GM06990 (cell line): ENCODE measurements at regions not wholly inside any gene's neighbourhood (a gene's known extent, or its start where the extent isn't known, plus 50 kb on each side); places are given as distances from the start of the nearest gene placed in this dataset.

ENCODE experiments used
- DNase-seq: peaks from one replicate; pipeline ENCODE4 v3.0.0-alpha.2; 2011; ENCODE audit not compliant: insufficient read length; ENCODE audit errors: extremely low read depth
- H3K27me3 ChIP-seq: replicated peaks from 2 replicates; pipeline ENCODE4 v1.6.0; 2011; ENCODE audit warnings: low read length; ENCODE audit not compliant: control insufficient read depth, insufficient read depth
- H3K36me3 ChIP-seq: 2 replicates; pipeline ENCODE4 v1.5.1; 2011; ENCODE audit warnings: low read length; ENCODE audit not compliant: control insufficient read depth, insufficient read depth
- H3K4me3 ChIP-seq: replicated peaks from 2 replicates; pipeline ENCODE4 v1.5.1; 2011; ENCODE audit warnings: low read depth, mild to moderate bottlenecking, control low read depth, low read length
- CTCF ChIP-seq: IDR thresholded peaks from 2 replicates; pipeline ENCODE4 v1.5.1; 2011; ENCODE audit warnings: low read length, control low read depth, mild to moderate bottlenecking, inconsistent platforms; ENCODE audit not compliant: insufficient read depth, poor library complexity, severe bottlenecking

- DNase-seq, result no peak
- TF ChIP-seq CTCF, result no peak
- no peaks in the 10 kb centered on the region for H3K36me3 ChIP-seq
- no peaks in the 10 kb centered on the region for H3K27me3 ChIP-seq
- no peak overlapping the region for H3K4me3 ChIP-seq
These were observed 589.8 kb upstream of the CDH4 start for GRCh38 chr20:60662307-60662706.

GRCh38 chr20:60664106-60664505, 588.0 kb upstream of the CDH4 start:
- Histone ChIP-seq H3K27me3 (no peaks in the 10 kb centered on the region), H3K36me3 (no peaks in the 10 kb centered on the region), H3K4me3 (no peak overlapping the region)
- no peak for DNase-seq
- no peak for TF ChIP-seq CTCF

GRCh38 chr20:60667641-60668040, 584.4 kb upstream of the CDH4 start:
- no peaks in the 10 kb centered on the region for H3K27me3 ChIP-seq
- DNase-seq, result no peak
- TF ChIP-seq CTCF, result no peak
- no peak overlapping the region for H3K4me3 ChIP-seq
- no peaks in the 10 kb centered on the region for H3K36me3 ChIP-seq

- Histone ChIP-seq H3K4me3 (no peak overlapping the region), H3K36me3 (no peaks in the 10 kb centered on the region), H3K27me3 (no peaks in the 10 kb centered on the region)
- DNase-seq, result no peak
- TF ChIP-seq CTCF, result no peak
These were observed 582.9 kb upstream of the CDH4 start for GRCh38 chr20:60669211-60669610.

GRCh38 chr20:60676011-60676410, 576.0 kb upstream of the CDH4 start:
- TF ChIP-seq CTCF, result no peak
- Histone ChIP-seq H3K27me3 (no peaks in the 10 kb centered on the region), H3K36me3 (no peaks in the 10 kb centered on the region)

GRCh38 chr20:60677819-60678218, 574.2 kb upstream of the CDH4 start:
- no peaks in the 10 kb centered on the region for H3K27me3 ChIP-seq
- H3K36me3 ChIP-seq, result no peaks in the 10 kb centered on the region
- TF ChIP-seq CTCF, result no peak
- no peak overlapping the region for H3K4me3 ChIP-seq
- DNase-seq, result no peak

More at GRCh38 chr20:60676011-60676410, 576.0 kb upstream of the CDH4 start:
- H3K4me3 ChIP-seq, result no peak overlapping the region
- no peak for DNase-seq
